Keratinocyte (primary cell): ENCODE measurements at regions not wholly inside any gene's neighbourhood (a gene's known extent, or its start where the extent isn't known, plus 50 kb on each side); places are given as distances from the start of the nearest gene placed in this dataset.

Experiments
- DNase-seq: peaks from one replicate; pipeline ENCODE4 v3.0.0-alpha.2; 2011; ENCODE audit warnings: low read depth, missing footprints, low spot score
- FAIRE-seq: peaks from 2 replicates; lab custom pipeline; 2011; peaks lifted over from hg19 to GRCh38; lab: Jason Lieb, UNC
- H2AFZ ChIP-seq: 2 replicates; pipeline ENCODE4 v1.6.0; 2012; ENCODE audit warnings: low read length, control low read depth, inconsistent platforms; ENCODE audit not compliant: control insufficient read depth
- H3K27ac ChIP-seq: 2 replicates; pipeline ENCODE4 v1.5.1; 2011; ENCODE audit warnings: low read length; ENCODE audit not compliant: control insufficient read depth, insufficient read depth
- H3K27me3 ChIP-seq: 3 replicates; pipeline ENCODE4 v1.6.0; 2011; ENCODE audit warnings: low read length; ENCODE audit not compliant: control insufficient read depth, insufficient read depth; ENCODE audit errors: extremely low read depth
- H3K36me3 ChIP-seq, 2 experiments: 2 replicates in 1 of 2; 3 replicates in 1 of 2; pipeline ENCODE4 v1.5.1; 2011; ENCODE audit warnings: low read length in 2 of 2, mild to moderate bottlenecking in 1 of 2; ENCODE audit not compliant: control insufficient read depth in 2 of 2, insufficient read depth in 2 of 2; ENCODE audit errors: extremely low read depth in 1 of 2
- H3K4me1 ChIP-seq: 3 replicates; pipeline ENCODE4 v1.5.1; 2011; ENCODE audit warnings: low read length; ENCODE audit not compliant: control insufficient read depth, insufficient read depth; ENCODE audit errors: extremely low read depth
- H3K4me2 ChIP-seq: 3 replicates; pipeline ENCODE4 v1.6.0; 2011; ENCODE audit warnings: low read depth, low read length; ENCODE audit not compliant: control insufficient read depth, insufficient read depth; ENCODE audit errors: extremely low read depth
- H3K4me3 ChIP-seq, 3 experiments: fragments of 200-600 bp in 1 of 3; sonication (generic) in 1 of 3; 2 replicates in 2 of 3; 3 replicates in 1 of 3; pipeline ENCODE4 v1.5.1; 2011 to 2016; ENCODE audit warnings: low read length in 3 of 3, mild to moderate bottlenecking in 3 of 3, control low read depth in 2 of 3, inconsistent platforms in 1 of 3, low read depth in 1 of 3, mixed read lengths in 1 of 3, mixed run types in 1 of 3, moderate library complexity in 1 of 3; ENCODE audit not compliant: control insufficient read depth in 2 of 3, insufficient read depth in 2 of 3; ENCODE audit errors: extremely low read depth in 1 of 3
- H3K79me2 ChIP-seq: 2 replicates; pipeline ENCODE4 v1.6.0; 2012; ENCODE audit warnings: low read length; ENCODE audit not compliant: control insufficient read depth, insufficient read depth
- H3K9ac ChIP-seq: 3 replicates; pipeline ENCODE4 v1.6.0; 2011; ENCODE audit warnings: low read length; ENCODE audit not compliant: control insufficient read depth, insufficient read depth; ENCODE audit errors: extremely low read depth
- H3K9me1 ChIP-seq: 3 replicates; pipeline ENCODE4 v1.6.0; 2011; ENCODE audit warnings: low read length; ENCODE audit not compliant: control insufficient read depth, insufficient read depth; ENCODE audit errors: extremely low read depth
- H3K9me3 ChIP-seq: 2 replicates; pipeline ENCODE4 v1.5.1; 2012; ENCODE audit warnings: low read depth, low read length; ENCODE audit not compliant: control insufficient read depth
- H4K20me1 ChIP-seq: 3 replicates; pipeline ENCODE4 v1.6.0; 2011; ENCODE audit warnings: low read length; ENCODE audit not compliant: control insufficient read depth, insufficient read depth; ENCODE audit errors: extremely low read depth
- EZH2 ChIP-seq: IDR thresholded peaks from one replicate; pipeline ENCODE4 v1.6.1; 2012; ENCODE audit warnings: inconsistent platforms, mild to moderate bottlenecking, low read length, moderate library complexity
- dilution Hi-C: fragments of 300-500 bp; cut with MboI; formaldehyde crosslinking; loops from one replicate; pipeline ENCODE4 v1.7.0; 2020; ENCODE audit warnings: low sequenced_read_pairs; ENCODE audit not compliant: extremely low pct_ligation_motif_present
- TF ChIP-seq, protein P1 (sequence below), 3 experiments: IDR thresholded peaks in 1 of 3; conservative IDR thresholded peaks in 1 of 3; optimal IDR thresholded peaks in 1 of 3; 2 replicates in 2 of 3; 3 replicates in 1 of 3; pipeline versions ENCODE3 to v1.5.1; 2011; ENCODE audit warnings: low read length in 3 of 3, mild to moderate bottlenecking in 3 of 3, moderate library complexity in 2 of 3, control low read depth in 1 of 3, inconsistent platforms in 1 of 3; ENCODE audit not compliant: insufficient read depth in 2 of 3; ENCODE audit errors: extremely low read depth in 1 of 3

DNA sequence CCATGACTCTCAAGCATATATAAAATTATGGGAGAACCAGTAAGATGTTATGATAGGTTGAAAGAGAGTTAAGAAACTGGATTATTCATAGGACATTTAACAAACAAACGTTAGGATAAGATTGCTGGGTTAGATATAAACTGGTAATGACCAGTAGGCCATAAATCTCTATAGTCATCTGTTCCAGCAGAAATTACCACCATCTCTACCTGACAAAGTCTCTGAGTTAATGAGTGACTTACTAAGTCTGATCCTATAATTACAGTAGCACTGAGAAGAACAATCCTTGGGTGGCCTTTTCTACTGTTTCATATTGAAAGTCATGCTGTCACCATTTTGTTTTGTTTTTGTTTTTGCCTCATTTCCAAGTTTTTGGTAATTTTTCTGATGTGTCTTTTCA, 136.9 kb upstream of the CNOT2 start:
- no peaks in the 10 kb centered on the region for H3K79me2 ChIP-seq
- no peak overlapping the region for H2AFZ ChIP-seq
- H3K4me1 ChIP-seq, result no peaks in the 10 kb centered on the region
- no peaks in the 10 kb centered on the region for H3K9me1 ChIP-seq
- no peak for FAIRE-seq
- no peak overlapping the region for H3K4me2 ChIP-seq
- H4K20me1 ChIP-seq, result no peaks in the 10 kb centered on the region
- H3K4me3 ChIP-seq, result no peak overlapping the region
- H3K9me3 ChIP-seq, result no peaks in the 10 kb centered on the region
- TF ChIP-seq, protein P1, sequence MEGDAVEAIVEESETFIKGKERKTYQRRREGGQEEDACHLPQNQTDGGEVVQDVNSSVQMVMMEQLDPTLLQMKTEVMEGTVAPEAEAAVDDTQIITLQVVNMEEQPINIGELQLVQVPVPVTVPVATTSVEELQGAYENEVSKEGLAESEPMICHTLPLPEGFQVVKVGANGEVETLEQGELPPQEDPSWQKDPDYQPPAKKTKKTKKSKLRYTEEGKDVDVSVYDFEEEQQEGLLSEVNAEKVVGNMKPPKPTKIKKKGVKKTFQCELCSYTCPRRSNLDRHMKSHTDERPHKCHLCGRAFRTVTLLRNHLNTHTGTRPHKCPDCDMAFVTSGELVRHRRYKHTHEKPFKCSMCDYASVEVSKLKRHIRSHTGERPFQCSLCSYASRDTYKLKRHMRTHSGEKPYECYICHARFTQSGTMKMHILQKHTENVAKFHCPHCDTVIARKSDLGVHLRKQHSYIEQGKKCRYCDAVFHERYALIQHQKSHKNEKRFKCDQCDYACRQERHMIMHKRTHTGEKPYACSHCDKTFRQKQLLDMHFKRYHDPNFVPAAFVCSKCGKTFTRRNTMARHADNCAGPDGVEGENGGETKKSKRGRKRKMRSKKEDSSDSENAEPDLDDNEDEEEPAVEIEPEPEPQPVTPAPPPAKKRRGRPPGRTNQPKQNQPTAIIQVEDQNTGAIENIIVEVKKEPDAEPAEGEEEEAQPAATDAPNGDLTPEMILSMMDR (optimal IDR thresholded peaks at IDR 0.05 in 1 of 3, IDR thresholded peaks at IDR 0.05 in 1 of 3, conservative IDR thresholded peaks at IDR 0.05 in 1 of 3; ENCODE audit: extremely low read depth in 1 of 3, insufficient read depth in 2 of 3, low read length in 3 of 3), result no peak
- TF ChIP-seq EZH2, result no peak
- no peak overlapping the region for H3K9ac ChIP-seq
- no peak overlapping the region for H3K27ac ChIP-seq
- DNase-seq, result no peak
- H3K36me3 ChIP-seq, result no peaks in the 10 kb centered on the region
- H3K27me3 ChIP-seq, result no peaks in the 10 kb centered on the region
- dilution Hi-C loops, result no loop called here

DNA sequence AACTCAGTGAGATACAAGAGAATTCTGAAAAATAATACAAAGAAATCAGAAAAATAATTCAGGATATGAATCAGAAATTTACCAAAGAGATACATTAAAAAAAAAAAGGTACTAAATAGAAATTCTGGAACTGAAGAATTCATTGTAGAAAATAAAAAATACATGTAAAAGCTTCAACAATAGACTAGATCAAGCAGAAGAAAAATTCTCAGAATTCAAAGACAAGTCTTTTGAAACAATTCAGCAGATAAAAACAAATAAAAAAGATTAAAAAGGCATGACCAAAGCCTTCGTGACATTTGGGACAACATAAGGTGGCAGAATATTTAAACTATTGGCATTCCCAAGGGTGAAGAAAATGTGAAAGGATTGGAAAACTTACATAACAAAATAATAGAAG, 133.1 kb upstream of the CNOT2 start:
- DNase-seq (no peak), FAIRE-seq (no peak)
- Histone ChIP-seq H2AFZ (no peak overlapping the region), H3K36me3 (no peaks in the 10 kb centered on the region), H3K9ac (no peak overlapping the region), H3K9me1 (no peaks in the 10 kb centered on the region), H3K79me2 (no peaks in the 10 kb centered on the region), H3K4me2 (no peak overlapping the region), H3K4me1 (no peaks in the 10 kb centered on the region), H3K4me3 (no peak overlapping the region), H3K27me3 (no peaks in the 10 kb centered on the region), H4K20me1 (no peaks in the 10 kb centered on the region), H3K9me3 (no peaks in the 10 kb centered on the region), H3K27ac (no peak overlapping the region)
- TF ChIP-seq, protein P1 (optimal IDR thresholded peaks at IDR 0.05 in 1 of 3, IDR thresholded peaks at IDR 0.05 in 1 of 3, conservative IDR thresholded peaks at IDR 0.05 in 1 of 3; ENCODE audit: extremely low read depth in 1 of 3, insufficient read depth in 2 of 3, low read length in 3 of 3), result no peak
- TF ChIP-seq EZH2, result no peak
- dilution Hi-C loops, result no loop called here
